ENCODE measurements at regions not wholly inside any gene's neighbourhood (a gene's known extent, or its start where the extent isn't known, plus 50 kb on each side); places are given as distances from the start of the nearest gene placed in this dataset.
"Not testable (repeated sequence)": the region's sequence is repeated elsewhere in the genome, so short reads cannot be mapped to it uniquely, and the experiment has no call there.

- peak; percentile 28 for DNase-seq (ENCODE audit: low read depth, low spot score)
Measured at GRCh38 chr10:4312051-4312835, 513.8 kb upstream of the AKR1E2 start.

GRCh38 chr10:4310172-4310571 lies 515.8 kb upstream of the AKR1E2 start:
- no peak for DNase-seq (ENCODE audit: low read depth, low spot score)

GRCh38 chr10:4307910-4308309 lies 518.1 kb upstream of the AKR1E2 start:
- no peak for DNase-seq (ENCODE audit: low read depth, low spot score)

- DNase-seq (ENCODE audit: low read depth, low spot score): no peak
Measured at GRCh38 chr10:4306871-4307270, 519.1 kb upstream of the AKR1E2 start.

- DNase-seq (ENCODE audit: low read depth, low spot score): no peak
Measured at GRCh38 chr10:4303045-4303444, 518.0 kb upstream of the KLF6 start.

GRCh38 chr10:4301291-4302045 lies 516.5 kb upstream of the KLF6 start:
- no peak for DNase-seq (ENCODE audit: low read depth, low spot score)

GRCh38 chr10:4296161-4296560 lies 511.2 kb upstream of the KLF6 start:
- DNase-seq (ENCODE audit: low read depth, low spot score): no peak

- DNase-seq (ENCODE audit: low read depth, low spot score): no peak
Measured at GRCh38 chr10:4294996-4295792, 510.2 kb upstream of the KLF6 start.

GRCh38 chr10:4294271-4294670 lies 509.3 kb upstream of the KLF6 start:
- DNase-seq (ENCODE audit: low read depth, low spot score): no peak

- DNase-seq (ENCODE audit: low read depth, low spot score): no peak
Measured at GRCh38 chr10:4291990-4292389, 507.0 kb upstream of the KLF6 start.

- no peak for DNase-seq (ENCODE audit: low read depth, low spot score)
Measured at GRCh38 chr10:4285121-4285520, 500.1 kb upstream of the KLF6 start.

GRCh38 chr10:4283846-4284610 lies 499.0 kb upstream of the KLF6 start:
- peak; percentile 53 for DNase-seq (ENCODE audit: low read depth, low spot score)

- no peak for DNase-seq (ENCODE audit: low read depth, low spot score)
Measured at GRCh38 chr10:4282496-4282895, 497.5 kb upstream of the KLF6 start.

GRCh38 chr10:4281190-4281825 lies 496.3 kb upstream of the KLF6 start:
- DNase-seq (ENCODE audit: low read depth, low spot score): peak; percentile 21

- DNase-seq (ENCODE audit: low read depth, low spot score): peak; percentile 17
Measured at GRCh38 chr10:4280461-4281189, 495.6 kb upstream of the KLF6 start.

GRCh38 chr10:4279655-4280054 lies 494.6 kb upstream of the KLF6 start:
- peak; percentile 26 for DNase-seq (ENCODE audit: low read depth, low spot score)

GRCh38 chr10:4278186-4278585 lies 493.2 kb upstream of the KLF6 start:
- no peak for DNase-seq (ENCODE audit: low read depth, low spot score)

- DNase-seq (ENCODE audit: low read depth, low spot score): no peak
Measured at GRCh38 chr10:4276151-4276550, 491.1 kb upstream of the KLF6 start.

GRCh38 chr10:4274671-4275070 lies 489.7 kb upstream of the KLF6 start:
- DNase-seq (ENCODE audit: low read depth, low spot score): not testable (repeated sequence)

- no peak for DNase-seq (ENCODE audit: low read depth, low spot score)
Measured at GRCh38 chr10:4271193-4271592, 486.2 kb upstream of the KLF6 start.

All from astrocyte of the hippocampus (primary cell).